HG03442 (cell line): ENCODE measurements at regions not wholly inside any gene's neighbourhood (a gene's known extent, or its start where the extent isn't known, plus 50 kb on each side); places are given as distances from the start of the nearest gene placed in this dataset.

ENCODE experiments used
- ATAC-seq: cut with Tn5 transposase; IDR thresholded peaks from one replicate; pipeline ENCODE4 v1.9.1; 2021; ENCODE audit warnings: mild to moderate bottlenecking, moderate library complexity; ENCODE audit not compliant: unreplicated experiment

DNA sequence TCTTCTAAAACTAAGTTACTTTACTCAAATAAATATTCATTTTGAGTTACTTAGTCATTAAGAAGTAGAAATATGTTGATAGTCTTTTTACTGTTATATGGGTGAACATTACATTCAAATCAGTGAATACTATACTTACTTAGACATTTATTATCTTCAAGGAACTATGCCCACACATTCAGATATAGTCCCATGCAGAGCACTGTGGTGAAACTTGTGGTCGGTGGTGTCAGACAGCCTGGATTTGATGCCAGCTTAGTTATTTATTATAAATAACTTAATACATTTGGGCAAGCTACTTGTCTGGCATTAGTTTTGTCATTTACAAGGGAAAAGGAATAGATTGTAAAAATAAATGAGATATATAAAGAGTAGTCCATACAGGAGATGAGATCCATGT, 149.5 kb downstream of the RAP2B start:
- ATAC-seq: no peak

DNA sequence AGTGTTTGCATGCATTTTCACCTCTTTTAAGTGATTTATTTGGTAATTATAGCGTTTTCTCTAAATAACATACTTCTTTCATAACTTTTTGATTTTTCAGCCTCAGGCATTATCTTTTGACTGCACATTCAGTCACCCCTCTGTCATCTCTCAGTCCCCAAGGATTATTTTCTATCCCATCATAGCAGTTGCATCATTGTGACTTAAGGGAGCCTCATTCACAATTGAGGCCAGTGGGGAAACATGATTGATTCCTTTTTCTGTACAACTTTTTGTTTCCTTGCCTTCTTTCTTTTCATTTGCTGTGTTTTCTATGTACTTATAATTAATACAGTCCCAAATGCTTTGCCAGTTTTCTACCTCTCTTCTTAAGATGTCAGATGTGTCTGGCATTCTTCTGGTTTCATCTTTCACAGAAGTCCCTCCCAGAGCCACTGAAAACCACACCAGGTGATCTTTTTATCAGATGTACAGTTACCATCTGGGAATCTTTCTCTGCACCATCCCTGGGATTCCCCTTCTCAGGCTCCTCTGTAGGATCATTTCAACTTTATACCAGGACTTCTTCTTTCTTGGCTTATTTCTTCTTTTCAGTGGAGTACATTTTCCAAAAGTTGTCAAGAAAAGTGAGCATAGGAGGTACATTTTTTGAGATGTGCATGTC, 151.4 kb downstream of the RAP2B start:
- no peak for ATAC-seq

DNA sequence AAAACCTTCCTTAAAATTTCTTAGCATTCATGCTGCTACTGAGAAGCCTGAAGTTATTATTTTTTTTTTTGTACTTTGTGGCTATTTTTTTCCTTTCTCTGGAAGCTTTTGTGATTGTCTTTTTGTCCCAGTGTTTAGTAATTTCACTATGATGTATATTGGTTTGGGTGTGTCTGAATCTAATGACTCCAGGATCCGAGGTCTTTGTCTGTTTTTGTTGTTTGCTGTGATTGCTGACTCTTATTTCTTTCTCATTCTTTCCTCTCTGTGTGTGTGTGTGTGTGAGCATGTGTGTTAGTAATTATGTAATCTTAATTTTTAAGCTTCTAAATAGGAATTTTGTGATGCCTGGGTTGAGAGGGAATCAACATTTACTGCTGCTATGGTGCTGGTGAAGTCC, 152.0 kb downstream of the RAP2B start:
- ATAC-seq: no peak

- no peak for ATAC-seq
Observed at GRCh38 chr3:153315781-153316180, 153.8 kb downstream of the RAP2B start.

GRCh38 chr3:153319705-153320554, 157.9 kb downstream of the RAP2B start:
- no peak for ATAC-seq

GRCh38 chr3:153320585-153321128, 158.6 kb downstream of the RAP2B start:
- no peak for ATAC-seq

- ATAC-seq: no peak
Observed at GRCh38 chr3:153328690-153329089, 166.7 kb downstream of the RAP2B start.

DNA sequence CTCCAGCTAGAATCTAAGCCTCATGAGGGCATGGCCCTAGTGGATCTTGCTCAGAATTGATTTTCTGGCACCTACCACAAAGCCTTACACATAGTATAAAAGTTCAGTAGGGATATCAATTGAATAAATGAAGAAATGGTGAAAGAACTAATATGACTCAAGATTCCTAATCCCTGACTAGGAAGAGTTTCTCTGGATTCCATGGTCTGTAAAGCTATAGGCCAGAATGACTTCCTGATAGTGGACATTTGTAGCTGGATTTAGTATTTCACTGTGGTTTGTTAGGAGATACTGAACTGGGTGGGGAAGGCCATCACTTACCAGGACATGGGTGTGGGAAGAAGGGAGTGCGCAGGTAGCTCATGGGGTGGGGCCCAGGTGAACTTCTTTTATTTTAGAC, 168.9 kb downstream of the RAP2B start:
- ATAC-seq: no peak

- ATAC-seq: no peak
Observed at GRCh38 chr3:153331676-153332075, 169.7 kb downstream of the RAP2B start.

- ATAC-seq: no peak
Observed at GRCh38 chr3:153334558-153334957, 172.5 kb downstream of the RAP2B start.

DNA sequence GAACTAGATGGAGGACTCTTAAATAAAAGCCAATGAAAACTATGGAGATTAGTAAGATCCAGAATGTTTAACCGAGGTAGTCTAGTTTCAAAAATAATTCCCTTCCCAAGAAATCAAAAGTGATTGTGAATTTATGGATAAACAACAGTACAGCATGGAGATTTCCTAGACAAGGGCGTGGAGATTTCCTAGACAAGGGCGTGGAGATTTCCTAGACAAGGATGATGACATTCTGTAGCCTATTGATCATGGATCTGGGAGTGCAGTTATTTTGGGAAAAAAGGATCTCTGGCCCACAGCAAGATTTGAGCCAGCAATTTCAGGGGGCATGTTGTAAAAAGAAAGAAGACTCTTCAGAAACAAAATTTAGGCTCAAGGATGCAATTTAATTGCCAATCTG, 175.3 kb downstream of the RAP2B start:
- no peak for ATAC-seq

GRCh38 chr3:153338487-153338886, 176.5 kb downstream of the RAP2B start:
- ATAC-seq: no peak

GRCh38 chr3:153339065-153339464, 177.0 kb downstream of the RAP2B start:
- no peak for ATAC-seq

DNA sequence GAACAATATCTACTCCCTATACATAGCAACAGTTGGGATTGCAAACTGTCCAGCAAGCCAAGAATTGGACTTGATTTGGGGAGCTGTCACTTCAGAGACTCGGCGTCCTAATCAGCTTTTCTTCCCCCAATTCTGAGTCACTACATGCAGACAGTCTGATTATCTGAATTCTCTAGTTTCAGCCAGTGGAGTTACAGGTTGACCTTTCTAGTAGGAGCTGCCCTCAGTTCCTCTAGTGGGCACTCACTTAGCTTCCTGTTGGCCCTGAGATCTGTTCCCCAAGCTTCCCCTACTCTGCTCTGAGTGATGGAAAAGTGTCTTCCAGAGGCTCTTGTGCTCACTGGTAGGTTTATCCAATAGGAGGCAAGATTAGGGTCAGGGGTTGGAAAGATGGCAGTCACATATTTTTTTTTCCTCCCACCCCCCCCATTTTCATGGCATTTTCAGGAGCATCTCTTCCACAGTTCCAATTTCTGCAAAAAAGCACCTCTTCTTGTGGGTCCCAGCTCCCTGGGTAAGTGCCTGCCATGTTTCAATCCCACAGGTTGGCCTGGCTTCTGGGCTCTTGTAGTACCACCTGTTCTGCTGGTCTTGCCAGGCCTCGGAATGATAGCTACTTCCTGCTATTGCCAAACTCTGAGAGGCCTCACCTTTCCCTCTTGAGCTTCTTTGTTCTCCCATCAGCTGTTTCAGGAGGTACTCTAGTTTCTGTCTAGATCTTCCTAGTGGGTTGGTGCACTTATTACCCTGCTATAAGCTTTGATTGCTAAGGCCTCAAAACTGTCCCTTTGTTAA, 182.2 kb downstream of the RAP2B start:
- no peak for ATAC-seq

DNA sequence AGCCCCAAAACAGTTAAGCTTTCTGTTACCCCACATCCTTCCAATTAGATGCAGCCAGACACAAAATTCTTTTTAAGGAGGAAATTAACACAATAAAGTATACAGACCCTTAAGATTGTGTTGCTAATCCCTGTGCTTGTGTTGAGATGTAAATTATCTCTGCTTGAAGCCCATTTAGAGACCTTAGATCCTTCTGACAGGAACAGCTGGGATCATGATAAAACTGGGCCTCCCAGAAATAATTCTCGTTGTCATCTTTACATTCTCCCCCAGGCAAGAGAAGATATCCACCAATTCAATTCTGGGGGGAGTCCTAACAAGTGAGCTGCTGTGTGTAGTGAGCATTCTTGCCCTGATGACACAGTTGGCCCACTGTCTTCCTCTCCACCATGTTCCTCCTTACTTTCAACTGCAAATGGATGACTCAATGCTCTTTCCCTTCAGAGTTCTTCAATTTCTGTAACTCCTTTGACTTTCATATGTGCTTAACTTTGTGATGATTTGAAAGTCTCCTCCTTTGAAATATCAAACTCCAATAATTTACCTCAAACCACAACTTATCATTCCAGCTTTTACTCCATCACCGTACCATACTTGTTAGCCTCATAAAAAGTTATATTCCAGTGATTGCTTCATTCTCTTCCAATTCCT, 186.6 kb downstream of the RAP2B start:
- ATAC-seq: no peak

DNA sequence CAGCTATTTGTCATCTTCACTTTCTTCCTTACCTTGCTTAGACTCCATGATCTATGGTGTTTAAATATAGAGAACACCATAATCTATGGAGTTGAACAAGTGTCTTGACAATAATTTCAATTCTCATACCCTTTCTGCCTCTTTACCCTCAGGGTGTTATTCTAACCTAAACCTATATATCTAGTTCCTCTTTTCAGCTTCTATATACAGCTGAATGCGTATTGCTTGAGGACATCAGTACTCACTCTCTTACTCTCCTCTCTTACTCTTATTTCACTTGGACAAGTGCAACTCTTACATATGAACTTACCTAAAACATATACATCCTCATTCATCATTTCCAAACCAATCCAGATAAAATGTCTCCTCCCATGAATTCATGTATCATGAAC, 187.1 kb downstream of the RAP2B start:
- peak; percentile 81 for ATAC-seq

DNA sequence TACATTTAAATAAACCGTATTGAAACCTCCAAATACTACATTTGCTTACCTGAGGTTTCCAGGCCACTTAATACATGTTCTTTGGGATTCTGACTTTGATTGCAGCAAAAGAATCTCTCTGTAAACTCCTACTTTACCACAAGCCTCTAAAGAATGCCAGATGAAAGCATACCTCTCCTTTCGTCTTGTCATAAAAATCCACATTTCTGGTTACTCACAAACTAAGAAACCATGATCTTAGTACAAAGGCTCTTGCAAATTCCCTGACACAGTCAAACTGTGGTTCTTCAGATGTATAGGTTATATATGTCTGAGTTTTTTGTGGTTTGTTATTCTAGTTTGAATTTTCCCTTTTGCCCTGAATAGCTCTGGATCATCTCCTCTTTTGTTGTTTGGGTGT, 188.4 kb downstream of the RAP2B start:
- ATAC-seq: no peak

DNA sequence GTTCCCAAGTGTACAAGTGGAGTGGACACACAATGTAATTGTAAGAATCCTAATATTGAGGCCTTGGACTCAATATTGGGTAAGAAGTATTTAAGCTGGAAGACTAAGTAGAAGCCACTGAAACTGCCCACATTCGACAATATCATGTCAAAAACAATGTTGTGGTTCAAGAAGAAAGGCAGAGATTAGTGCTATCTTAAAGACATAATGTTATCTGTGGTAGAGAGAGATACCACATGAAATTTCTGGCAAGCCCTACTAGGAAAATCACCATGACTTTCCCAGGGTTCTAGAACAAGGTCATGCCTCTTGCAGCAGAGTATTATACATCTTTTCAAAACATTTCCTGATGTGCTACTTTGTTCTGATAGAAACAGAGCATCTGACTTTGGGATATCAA, 192.6 kb downstream of the RAP2B start:
- ATAC-seq: no peak

DNA sequence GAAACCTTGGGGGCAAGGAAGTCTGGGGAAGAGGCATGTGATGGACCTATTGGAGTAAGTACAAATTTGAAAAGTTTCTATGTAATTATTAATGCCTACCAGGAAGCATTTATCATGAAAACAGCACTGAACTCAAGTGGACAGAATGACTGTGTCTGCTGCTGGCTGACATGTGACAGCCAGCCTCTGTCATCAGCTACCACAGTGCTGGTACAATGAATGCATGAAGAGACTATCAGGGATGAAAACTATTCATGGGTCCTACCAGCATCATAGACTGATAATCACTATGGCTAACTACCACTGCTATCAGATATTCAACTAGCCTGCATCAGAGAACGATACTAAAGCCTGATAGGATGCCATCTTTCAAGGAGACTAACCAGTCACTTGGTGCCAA, 193.5 kb downstream of the RAP2B start:
- no peak for ATAC-seq

GRCh38 chr3:153356908-153357307, 194.9 kb downstream of the RAP2B start:
- ATAC-seq: no peak

- no peak for ATAC-seq
Observed at GRCh38 chr3:153357436-153357835, 195.4 kb downstream of the RAP2B start.
